GM19023 (cell line): ENCODE measurements at regions not wholly inside any gene's neighbourhood (a gene's known extent, or its start where the extent isn't known, plus 50 kb on each side); places are given as distances from the start of the nearest gene placed in this dataset.

Experiments used
- ATAC-seq: cut with Tn5 transposase; IDR thresholded peaks from one replicate; pipeline ENCODE4 v1.9.1; 2021; ENCODE audit warnings: mild to moderate bottlenecking, moderate library complexity; ENCODE audit not compliant: unreplicated experiment

- no peak for ATAC-seq
Observed at GRCh38 chr11:19525714-19526113, 186.9 kb upstream of the NAV2 start.

DNA sequence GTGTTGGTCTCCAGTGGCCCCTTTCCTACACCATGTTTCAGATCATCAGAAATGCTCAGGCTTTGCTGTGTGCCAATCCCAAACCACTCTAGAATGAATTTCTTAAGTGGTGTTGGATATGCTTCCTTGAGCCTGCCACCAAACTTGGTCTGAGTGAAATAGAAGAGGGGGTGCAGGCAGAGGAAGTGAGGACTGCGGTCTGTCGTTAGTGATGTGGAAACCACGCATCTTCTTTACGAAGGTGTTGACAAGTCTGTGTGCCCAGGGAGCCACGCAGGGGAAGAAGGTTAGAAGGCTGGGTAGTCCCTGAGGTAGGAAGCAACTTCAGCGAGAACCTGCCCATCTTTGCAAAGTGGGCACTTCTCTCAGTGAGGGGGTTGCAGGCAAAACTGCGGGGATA is 187.4 kb upstream of the NAV2 start:
- ATAC-seq, result no peak

DNA sequence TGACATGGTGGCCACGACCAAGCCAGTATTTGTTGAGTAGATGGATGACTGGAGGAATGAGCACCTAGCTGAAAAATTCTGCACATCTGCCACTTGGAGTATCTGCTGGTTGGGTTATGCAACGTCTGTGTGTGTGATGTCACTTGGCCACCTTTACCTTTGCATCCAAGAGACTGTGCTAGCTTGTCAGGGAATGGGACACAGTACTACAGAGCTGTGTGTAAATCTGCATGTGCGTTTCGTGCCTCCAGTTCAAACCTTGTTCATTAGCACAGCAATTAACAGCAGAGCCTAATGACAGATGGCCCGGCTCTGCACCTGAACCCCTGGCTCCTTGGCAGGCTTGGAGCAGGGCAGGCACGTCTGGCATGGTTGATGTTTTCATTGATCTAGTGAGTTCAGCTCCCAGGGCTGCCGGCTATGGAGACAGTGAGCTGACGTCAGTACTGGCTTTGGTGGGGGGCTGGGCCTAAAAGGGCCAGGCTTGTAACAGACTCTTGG is 188.4 kb upstream of the NAV2 start:
- ATAC-seq, result no peak

GRCh38 chr11:19520681-19521080 is 192.0 kb upstream of the NAV2 start:
- ATAC-seq, result no peak

DNA sequence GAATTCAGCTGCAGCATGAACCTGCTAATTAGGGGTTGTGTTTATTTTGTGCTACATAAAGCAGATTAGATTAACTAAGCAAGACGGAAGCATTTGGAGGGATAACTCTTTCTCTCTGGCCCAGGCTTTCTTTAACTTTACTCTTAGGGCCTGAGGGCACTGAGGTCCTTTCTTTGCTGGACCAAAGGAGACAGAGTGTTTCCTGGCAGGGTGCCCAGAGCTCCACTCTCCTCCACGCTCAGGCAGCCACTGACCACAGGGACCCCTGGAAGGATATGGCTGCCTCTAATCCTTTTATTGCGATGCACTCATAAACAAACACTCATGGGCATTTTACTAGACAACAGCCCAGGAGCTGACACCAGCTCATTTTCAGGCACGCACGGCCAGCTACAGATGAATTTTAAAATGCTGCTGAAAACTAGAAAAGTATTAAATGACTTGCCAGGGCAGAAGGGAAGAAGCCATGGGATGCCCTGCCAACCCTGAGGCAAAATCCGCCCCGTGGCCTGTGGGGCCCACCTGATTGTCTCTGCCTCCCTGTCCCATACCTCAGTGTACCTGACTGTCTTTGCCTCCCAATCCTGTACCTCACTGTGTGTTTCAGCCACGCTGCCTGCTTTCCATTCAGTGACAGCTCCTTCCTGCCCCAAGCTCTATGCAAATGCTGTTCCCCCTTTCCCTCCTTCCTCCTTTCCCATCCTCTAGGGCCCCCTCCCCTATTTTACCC is 192.6 kb upstream of the NAV2 start:
- ATAC-seq, result no peak

- ATAC-seq, result no peak
Observed at GRCh38 chr11:19519353-19519752, 193.3 kb upstream of the NAV2 start.

- no peak for ATAC-seq
Observed at GRCh38 chr11:19513253-19513652, 199.4 kb upstream of the NAV2 start.

DNA sequence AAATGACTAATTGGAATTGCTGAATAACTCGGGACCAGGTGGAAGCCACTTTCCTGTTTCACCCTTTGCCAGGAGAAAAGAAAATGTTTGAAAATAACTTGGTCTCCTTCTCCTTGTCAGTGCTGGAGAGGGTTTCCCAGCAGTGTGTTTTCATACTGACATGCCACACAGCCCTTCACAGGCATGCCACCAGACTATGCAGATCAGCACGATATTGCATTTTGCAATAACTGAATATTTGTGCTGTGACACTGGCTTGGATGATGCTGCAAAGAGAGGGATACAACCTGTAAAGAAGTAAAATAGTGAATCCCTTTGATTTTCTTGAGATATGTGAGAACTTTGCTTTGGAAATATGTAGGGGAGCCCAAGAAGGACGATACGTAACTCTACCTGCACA is 200.0 kb upstream of the NAV2 start:
- ATAC-seq, result no peak

GRCh38 chr11:19511413-19512183 is 201.0 kb upstream of the NAV2 start:
- ATAC-seq, result no peak

DNA sequence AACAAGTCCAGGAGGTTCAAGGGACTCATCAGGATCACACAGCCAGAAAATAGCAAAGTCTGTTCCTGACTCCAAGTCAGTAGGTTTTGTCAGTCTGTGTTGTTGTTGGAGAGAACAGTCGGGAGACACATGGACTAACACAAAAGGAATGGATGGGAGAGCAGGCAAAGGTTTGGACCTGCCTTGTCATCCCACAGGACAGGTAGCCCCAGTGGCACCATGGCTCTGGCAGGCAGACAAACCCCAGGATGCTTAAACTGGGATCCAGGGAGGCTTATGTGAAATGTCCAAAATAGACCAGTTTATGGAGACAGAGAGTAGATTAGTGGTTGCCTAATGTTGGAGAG is 201.6 kb upstream of the NAV2 start:
- no peak for ATAC-seq

- ATAC-seq, result no peak
Observed at GRCh38 chr11:19510468-19510867, 202.2 kb upstream of the NAV2 start.

DNA sequence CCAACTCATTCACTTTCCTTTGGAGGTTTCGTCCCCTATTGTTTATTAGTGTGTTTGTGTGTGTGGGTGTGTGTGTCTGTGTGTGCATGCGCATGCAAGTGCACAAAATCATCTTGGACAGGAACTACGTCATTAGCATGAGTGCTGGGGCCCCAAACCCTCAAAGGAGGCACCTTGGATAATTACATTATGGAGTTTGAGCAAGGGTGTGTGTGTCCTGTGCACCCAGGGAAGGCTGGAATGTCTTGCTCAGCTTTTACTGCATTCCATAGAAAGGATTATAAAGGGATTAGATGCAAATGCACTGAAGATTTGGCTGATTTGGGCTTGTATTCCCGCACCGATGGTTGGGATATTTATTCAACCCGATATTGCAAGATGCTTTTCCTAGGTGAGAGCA is 203.4 kb upstream of the NAV2 start:
- ATAC-seq, result no peak

GRCh38 chr11:19508165-19508564 is 204.5 kb upstream of the NAV2 start:
- ATAC-seq, result no peak

GRCh38 chr11:19506816-19507486 is 205.7 kb upstream of the NAV2 start:
- no peak for ATAC-seq

DNA sequence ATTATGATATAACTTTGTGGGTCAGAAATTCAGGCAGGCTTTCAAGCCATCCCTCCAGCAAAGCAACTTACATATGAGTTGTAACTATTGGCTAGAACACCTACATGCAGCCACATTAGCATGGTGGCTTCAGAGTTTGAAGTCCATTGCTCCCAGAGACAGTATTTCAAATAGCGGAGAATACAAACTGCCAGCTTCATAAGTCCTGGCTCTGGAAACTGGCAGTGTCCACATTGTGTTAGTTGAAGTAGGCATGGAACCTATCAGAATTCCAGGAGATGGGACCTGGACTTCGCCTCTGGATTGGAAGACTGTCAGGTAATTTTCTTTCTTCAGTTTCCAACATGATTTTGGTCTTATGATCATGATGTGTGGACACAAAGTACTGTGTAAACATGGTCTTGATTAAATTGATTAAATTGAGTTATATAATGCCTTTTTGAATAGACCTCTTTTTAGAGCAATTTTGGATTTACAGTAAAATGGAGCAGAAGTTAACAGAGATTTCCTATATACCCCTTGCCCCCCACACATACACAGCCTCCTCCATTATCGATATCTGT is 209.9 kb upstream of the NAV2 start:
- no peak for ATAC-seq

GRCh38 chr11:19501631-19502030 is 211.0 kb upstream of the NAV2 start:
- ATAC-seq, result no peak

- ATAC-seq, result no peak
Observed at GRCh38 chr11:19499999-19500398, 212.6 kb upstream of the NAV2 start.

DNA sequence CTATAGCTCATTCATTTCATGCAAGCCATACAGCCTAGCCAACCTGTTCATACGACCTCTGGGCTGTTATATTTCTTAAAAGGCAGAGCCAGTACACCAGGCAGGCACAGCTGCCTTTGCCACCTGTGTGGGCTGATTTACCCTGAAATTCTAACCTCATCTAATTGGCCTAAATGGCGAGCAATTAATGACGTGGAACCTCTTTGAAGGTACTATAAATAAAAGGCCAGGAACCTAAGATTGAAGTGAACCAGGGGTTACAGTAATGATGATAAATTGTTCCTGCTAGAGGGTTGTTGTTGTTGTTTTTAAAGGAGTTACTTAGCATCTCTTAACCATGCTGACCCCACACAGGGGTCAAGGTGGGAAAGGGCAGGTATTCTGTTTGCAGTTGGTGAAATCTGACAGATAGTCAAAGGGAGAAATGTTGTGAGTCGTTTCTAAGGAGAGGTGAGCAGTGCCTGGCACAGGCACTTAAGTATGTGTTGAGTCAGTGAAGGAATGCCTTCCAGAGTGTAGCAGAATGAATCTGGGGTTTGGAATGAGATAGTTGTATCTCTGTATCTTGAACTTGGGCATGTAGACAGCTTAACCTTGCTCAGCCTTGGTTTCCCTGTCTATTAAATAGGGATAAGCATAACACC is 213.5 kb upstream of the NAV2 start:
- ATAC-seq, result no peak

DNA sequence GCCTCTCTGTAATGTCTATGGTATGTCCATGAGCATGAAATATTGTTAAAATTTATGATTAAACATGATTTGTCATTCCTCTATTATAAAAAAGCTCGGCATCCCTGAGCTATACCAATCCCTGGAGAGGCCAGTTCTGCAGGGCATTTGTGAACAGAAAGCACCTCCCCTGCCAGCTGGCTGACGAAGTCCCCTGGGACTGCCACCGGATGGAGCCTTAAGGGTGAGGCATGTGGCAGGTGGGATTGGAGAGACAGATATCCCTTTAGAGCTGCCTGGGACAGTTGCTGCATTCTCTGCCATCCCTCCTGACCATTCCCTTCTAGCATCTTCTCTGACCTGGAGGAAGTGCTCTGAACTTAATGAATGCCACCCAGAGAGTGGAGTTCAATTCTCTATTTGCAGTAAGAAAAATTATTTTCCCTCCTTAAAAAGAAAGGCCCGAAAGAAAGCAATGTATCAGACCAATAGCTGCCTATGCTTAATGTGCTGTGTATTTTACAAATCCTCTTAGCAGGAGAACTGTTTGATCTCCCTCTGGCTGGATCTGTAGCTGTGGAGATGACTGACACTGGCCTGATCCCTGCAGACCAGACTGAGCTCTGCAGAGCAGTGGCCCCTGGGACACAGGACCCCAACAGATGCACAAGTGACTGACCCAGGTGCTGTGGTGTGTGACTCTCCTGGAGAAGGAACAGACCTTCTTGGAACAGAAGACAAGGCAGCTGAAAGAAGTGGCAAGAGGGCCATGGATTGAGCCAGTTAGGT is 219.0 kb upstream of the NAV2 start:
- ATAC-seq, result no peak

DNA sequence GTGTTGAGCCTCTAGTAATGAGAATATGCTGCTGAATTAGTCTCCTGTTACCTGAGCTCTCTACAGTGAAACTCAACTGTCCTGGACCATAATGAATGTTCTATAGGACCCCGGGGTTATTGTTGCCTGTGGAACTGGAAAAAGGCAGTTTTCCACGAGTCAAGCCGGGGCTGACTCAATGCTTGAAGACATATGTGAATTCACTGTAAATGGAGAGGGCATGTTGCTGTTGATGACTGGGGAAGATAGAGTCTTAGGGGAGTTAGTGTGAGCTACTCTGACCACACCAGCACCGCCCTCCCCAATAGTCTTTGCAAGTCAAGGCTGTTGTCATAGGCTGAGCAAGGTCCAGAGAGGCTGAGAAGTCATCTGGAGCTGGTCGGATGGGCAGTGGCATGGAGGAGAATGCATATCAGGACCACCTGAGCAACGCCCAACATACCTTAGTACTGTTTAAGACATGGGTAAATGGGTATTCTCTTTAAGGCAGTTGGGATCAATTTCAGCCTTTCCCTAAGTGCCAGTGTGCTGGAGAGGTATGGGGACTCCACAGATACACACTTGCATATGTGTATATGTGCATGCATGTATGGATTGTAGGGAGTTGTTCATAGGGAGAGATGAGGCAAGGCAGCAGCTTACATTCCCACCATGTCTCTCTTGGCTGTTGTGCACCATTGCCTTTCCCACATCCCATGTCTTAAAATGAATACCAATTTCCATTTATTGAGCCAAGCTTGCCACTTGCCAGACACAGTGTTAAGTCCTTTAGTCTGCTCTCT is 230.1 kb upstream of the NAV2 start:
- no peak for ATAC-seq
